ENCODE measurements at regions not wholly inside any gene's neighbourhood (a gene's known extent, or its start where the extent isn't known, plus 50 kb on each side); places are given as distances from the start of the nearest gene placed in this dataset.

DNA sequence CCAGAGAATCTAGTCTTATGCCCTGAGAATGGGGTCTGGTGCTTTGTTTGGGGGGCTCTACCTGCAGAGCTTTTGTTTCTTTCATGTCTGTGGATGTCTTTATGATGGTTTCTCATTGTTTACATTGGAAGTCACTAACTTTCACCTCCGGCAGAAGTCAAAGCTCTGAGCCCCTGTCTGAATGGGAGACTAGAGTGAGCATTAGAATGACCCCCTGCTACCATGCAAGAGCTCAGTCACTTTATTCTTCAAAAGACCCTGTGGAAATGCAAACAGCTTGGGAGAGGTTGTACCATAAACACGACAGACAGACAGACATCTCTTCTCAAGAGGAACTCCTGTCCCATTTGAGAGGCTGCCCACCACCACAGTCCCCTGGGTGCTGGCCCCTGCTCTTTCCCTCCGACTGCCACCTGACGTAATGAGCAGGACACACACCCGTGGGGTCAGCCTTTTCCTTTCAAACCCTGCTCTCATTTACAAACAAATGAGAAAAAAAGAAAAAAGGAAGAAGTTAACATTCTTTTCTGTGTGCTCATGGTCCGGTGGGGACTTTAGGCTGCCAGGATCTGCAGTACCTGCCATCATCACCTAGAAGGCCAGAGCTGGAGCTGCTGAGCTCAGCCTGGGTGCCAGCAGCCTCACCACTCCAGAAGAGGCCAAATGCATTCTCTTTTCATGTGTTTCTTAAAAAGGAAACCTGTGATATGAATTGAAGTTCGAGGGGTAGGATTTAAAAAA, 91.6 kb downstream of the FZD1 start:
- TF ChIP-seq POLR2AphosphoS5 (IDR thresholded peaks at IDR 0.05) (no peak), POLR2A (IDR thresholded peaks at IDR 0.05; ENCODE audit: low read depth) (no peak)
- TF ChIP-seq, protein P1, sequence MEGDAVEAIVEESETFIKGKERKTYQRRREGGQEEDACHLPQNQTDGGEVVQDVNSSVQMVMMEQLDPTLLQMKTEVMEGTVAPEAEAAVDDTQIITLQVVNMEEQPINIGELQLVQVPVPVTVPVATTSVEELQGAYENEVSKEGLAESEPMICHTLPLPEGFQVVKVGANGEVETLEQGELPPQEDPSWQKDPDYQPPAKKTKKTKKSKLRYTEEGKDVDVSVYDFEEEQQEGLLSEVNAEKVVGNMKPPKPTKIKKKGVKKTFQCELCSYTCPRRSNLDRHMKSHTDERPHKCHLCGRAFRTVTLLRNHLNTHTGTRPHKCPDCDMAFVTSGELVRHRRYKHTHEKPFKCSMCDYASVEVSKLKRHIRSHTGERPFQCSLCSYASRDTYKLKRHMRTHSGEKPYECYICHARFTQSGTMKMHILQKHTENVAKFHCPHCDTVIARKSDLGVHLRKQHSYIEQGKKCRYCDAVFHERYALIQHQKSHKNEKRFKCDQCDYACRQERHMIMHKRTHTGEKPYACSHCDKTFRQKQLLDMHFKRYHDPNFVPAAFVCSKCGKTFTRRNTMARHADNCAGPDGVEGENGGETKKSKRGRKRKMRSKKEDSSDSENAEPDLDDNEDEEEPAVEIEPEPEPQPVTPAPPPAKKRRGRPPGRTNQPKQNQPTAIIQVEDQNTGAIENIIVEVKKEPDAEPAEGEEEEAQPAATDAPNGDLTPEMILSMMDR (IDR thresholded peaks at IDR 0.05), result no peak

All from esophagus muscularis mucosa (tissue), 3 donors.